Peyer's patch (tissue), 4 donors: ENCODE measurements at regions not wholly inside any gene's neighbourhood (a gene's known extent, or its start where the extent isn't known, plus 50 kb on each side); places are given as distances from the start of the nearest gene placed in this dataset.

Experiments used
- DNase-seq, 3 donors: peaks; one replicate each; pipeline ENCODE4 v3.0.0-alpha.2; 2017 to 2019
- H3K27ac ChIP-seq, 4 donors: fragments of 200-600 bp; sonication (generic); one replicate each; pipeline ENCODE4 v1.5.1; 2016 to 2019
- H3K27me3 ChIP-seq, 2 donors: fragments of 200-600 bp; sonication (generic); one replicate each; pipeline ENCODE4 v1.5.1; 2019
- H3K36me3 ChIP-seq, 3 donors: fragments of 200-600 bp; sonication (generic); one replicate each; pipeline ENCODE4 v1.5.1; 2016 to 2019
- H3K4me1 ChIP-seq, 4 donors: fragments of 200-600 bp; sonication (generic); one replicate each; pipeline ENCODE4 v1.5.1; 2016 to 2019
- H3K4me3 ChIP-seq, 4 donors: fragments of 200-600 bp; sonication (generic); 1 replicate in 3 of 4; 2 replicates in 1 of 4; pipeline ENCODE4 v1.5.1; 2016 to 2019; ENCODE audit warnings: mild to moderate bottlenecking in 1 of 4
- H3K9me3 ChIP-seq, 4 donors: fragments of 200-600 bp; sonication (generic); one replicate each; pipeline ENCODE4 v1.5.1; 2016 to 2019; ENCODE audit warnings: mild to moderate bottlenecking in 1 of 4
- POLR2A ChIP-seq, 2 donors: fragments of 450-650 bp; IDR thresholded peaks; one replicate each; pipeline ENCODE4 v1.5.1; 2017; ENCODE audit warnings: antibody characterized with exemption in 2 of 2, mild to moderate bottlenecking in 2 of 2, moderate library complexity in 2 of 2
- TF ChIP-seq, protein P1 (sequence below), 6 experiments: fragments of 450-650 bp in 4 of 6; fragments of 200-600 bp in 2 of 6; sonication (generic) in 1 of 6; IDR thresholded peaks; one replicate each; pipeline ENCODE4 v1.5.1; 2017 to 2019; ENCODE audit warnings: antibody characterized with exemption in 6 of 6, mild to moderate bottlenecking in 3 of 6, moderate library complexity in 1 of 6

GRCh38 chr5:39760385-39761198 is 335.8 kb upstream of the DAB2 start:
- H3K4me1 ChIP-seq = no peaks in the 10 kb centered on the region
- no peak for DNase-seq
- peak overlapping the region in 1 of 4 donors; percentile 64 for H3K27ac ChIP-seq
- no peaks in the 10 kb centered on the region for H3K9me3 ChIP-seq
- H3K4me3 ChIP-seq = no peak overlapping the region
- TF ChIP-seq, protein P1, sequence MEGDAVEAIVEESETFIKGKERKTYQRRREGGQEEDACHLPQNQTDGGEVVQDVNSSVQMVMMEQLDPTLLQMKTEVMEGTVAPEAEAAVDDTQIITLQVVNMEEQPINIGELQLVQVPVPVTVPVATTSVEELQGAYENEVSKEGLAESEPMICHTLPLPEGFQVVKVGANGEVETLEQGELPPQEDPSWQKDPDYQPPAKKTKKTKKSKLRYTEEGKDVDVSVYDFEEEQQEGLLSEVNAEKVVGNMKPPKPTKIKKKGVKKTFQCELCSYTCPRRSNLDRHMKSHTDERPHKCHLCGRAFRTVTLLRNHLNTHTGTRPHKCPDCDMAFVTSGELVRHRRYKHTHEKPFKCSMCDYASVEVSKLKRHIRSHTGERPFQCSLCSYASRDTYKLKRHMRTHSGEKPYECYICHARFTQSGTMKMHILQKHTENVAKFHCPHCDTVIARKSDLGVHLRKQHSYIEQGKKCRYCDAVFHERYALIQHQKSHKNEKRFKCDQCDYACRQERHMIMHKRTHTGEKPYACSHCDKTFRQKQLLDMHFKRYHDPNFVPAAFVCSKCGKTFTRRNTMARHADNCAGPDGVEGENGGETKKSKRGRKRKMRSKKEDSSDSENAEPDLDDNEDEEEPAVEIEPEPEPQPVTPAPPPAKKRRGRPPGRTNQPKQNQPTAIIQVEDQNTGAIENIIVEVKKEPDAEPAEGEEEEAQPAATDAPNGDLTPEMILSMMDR (IDR thresholded peaks at IDR 0.05) = no peak
- TF ChIP-seq POLR2A (IDR thresholded peaks at IDR 0.05) = no peak
- no peaks in the 10 kb centered on the region for H3K27me3 ChIP-seq
- no peaks in the 10 kb centered on the region for H3K36me3 ChIP-seq

DNA sequence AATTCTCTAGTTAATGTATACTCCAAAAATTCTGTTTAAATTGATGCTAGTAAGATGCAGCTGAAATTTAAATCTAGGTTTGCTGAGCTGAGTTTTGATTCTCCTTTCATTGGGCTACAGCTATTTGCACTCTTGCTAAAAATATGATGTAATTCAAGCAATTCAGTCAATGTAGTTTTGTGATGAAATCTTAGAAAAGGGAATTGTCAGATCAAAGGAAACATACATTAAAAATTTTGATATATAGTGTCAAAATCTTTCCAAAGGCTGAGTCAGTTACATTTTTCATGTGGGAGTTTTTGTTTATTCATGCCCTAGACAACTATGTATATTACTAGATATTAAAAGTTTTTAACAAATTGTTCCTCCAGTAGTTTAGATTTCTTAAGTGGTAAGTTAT is 334.9 kb upstream of the DAB2 start:
- DNase-seq = no peak
- no peaks in the 10 kb centered on the region for H3K27me3 ChIP-seq
- no peaks in the 10 kb centered on the region for H3K9me3 ChIP-seq
- TF ChIP-seq POLR2A (IDR thresholded peaks at IDR 0.05) = no peak
- TF ChIP-seq, protein P1 (IDR thresholded peaks at IDR 0.05) = no peak
- H3K4me1 ChIP-seq = no peaks in the 10 kb centered on the region
- no peaks in the 10 kb centered on the region for H3K36me3 ChIP-seq
- no peak overlapping the region for H3K4me3 ChIP-seq
- no peak overlapping the region for H3K27ac ChIP-seq

- Histone ChIP-seq H3K4me1 (no peaks in the 10 kb centered on the region), H3K9me3 (no peaks in the 10 kb centered on the region), H3K27me3 (no peaks in the 10 kb centered on the region), H3K4me3 (no peak overlapping the region), H3K36me3 (no peaks in the 10 kb centered on the region), H3K27ac (no peak overlapping the region)
- no peak for TF ChIP-seq POLR2A (IDR thresholded peaks at IDR 0.05)
- TF ChIP-seq, protein P1 (IDR thresholded peaks at IDR 0.05) = no peak
- DNase-seq = no peak
Observed at GRCh38 chr5:39758426-39758825, 333.6 kb upstream of the DAB2 start.

- H3K27ac ChIP-seq = no peak overlapping the region
- DNase-seq = no peak
- no peak overlapping the region for H3K4me3 ChIP-seq
- H3K27me3 ChIP-seq = no peaks in the 10 kb centered on the region
- no peak for TF ChIP-seq POLR2A (IDR thresholded peaks at IDR 0.05)
- TF ChIP-seq, protein P1 (IDR thresholded peaks at IDR 0.05) = no peak
- no peaks in the 10 kb centered on the region for H3K36me3 ChIP-seq
- no peaks in the 10 kb centered on the region for H3K9me3 ChIP-seq
- H3K4me1 ChIP-seq = no peaks in the 10 kb centered on the region
Observed at GRCh38 chr5:39757131-39757530, 332.4 kb upstream of the DAB2 start.

DNA sequence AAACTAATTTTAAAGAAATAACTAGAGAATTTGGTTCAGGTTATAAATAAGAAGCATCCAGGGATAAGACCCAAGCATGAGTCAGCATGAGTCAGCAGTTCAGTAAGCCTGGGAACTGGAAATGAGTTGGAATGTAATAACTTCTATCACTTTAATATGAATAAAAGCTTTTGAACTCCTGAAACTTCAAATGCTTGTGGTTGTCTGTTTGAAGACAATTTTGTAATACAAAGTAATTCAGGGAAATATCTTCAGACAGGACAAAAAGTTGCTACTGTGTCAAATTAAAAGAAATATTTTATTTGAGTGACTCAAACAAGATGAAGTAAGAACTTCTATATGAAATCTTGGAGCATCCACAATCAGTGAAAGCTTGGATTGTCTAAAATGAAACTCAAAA is 331.2 kb upstream of the DAB2 start:
- H3K4me3 ChIP-seq = no peak overlapping the region
- DNase-seq = no peak
- no peaks in the 10 kb centered on the region for H3K9me3 ChIP-seq
- no peaks in the 10 kb centered on the region for H3K4me1 ChIP-seq
- H3K27ac ChIP-seq = no peak overlapping the region
- H3K27me3 ChIP-seq = no peaks in the 10 kb centered on the region
- no peaks in the 10 kb centered on the region for H3K36me3 ChIP-seq
- TF ChIP-seq, protein P1 (IDR thresholded peaks at IDR 0.05) = no peak
- TF ChIP-seq POLR2A (IDR thresholded peaks at IDR 0.05) = no peak
